ENCODE measurements at regions not wholly inside any gene's neighbourhood (a gene's known extent, or its start where the extent isn't known, plus 50 kb on each side); places are given as distances from the start of the nearest gene placed in this dataset.
"Not testable (repeated sequence)": the region's sequence is repeated elsewhere in the genome, so short reads cannot be mapped to it uniquely, and the experiment has no call there.

GRCh38 chr5:99471178-99471577, 542.4 kb upstream of the CHD1 start:
- not testable (repeated sequence) for TF ChIP-seq TAF1 (IDR thresholded peaks at IDR 0.05; ENCODE audit: borderline replicate concordance, low read depth, low read length); POLR2AphosphoS5 (IDR thresholded peaks at IDR 0.05; ENCODE audit: low read depth, low read length)
